ENCODE measurements at regions not wholly inside any gene's neighbourhood (a gene's known extent, or its start where the extent isn't known, plus 50 kb on each side); places are given as distances from the start of the nearest gene placed in this dataset.

DNA sequence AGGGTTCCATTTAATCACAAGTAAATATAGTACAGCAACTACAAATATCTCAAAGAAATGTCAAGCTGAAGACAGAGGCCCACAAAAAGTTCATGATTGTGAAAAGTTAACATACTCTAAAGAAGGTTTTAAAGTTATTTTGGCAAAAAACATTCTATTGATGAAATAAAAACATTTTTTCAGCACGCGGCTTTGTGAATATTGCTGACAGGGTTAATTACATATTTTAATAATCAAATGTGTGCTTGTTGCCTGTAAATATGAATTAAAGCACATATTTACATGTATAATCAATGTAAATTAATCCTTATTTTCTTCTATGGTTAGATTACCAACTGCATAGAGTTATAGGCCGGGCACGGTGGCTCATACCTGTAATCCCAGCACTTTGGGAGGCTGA, 328.1 kb downstream of the MZT1 start:
- Histone ChIP-seq H3K27ac (ENCODE audit: low read length) (no peak overlapping the region), H3K27me3 (ENCODE audit: insufficient read depth, low read length) (peaks cover 5% of the 10 kb centered on the region; the same call in 1 of the 2 replicates), H3K9me3 (ENCODE audit: insufficient read depth, low read depth, low read length) (no peaks in the 10 kb centered on the region), H3K4me1 (ENCODE audit: insufficient read depth, low read length) (peaks cover 3% of the 10 kb centered on the region; the same call in 1 of the 2 replicates), H3K4me3 (ENCODE audit: low read length) (no peak overlapping the region), H3K36me3 (ENCODE audit: insufficient read depth, low read depth, low read length) (no peaks in the 10 kb centered on the region), H3K9ac (ENCODE audit: low read depth, low read length) (no peak overlapping the region)

DNA sequence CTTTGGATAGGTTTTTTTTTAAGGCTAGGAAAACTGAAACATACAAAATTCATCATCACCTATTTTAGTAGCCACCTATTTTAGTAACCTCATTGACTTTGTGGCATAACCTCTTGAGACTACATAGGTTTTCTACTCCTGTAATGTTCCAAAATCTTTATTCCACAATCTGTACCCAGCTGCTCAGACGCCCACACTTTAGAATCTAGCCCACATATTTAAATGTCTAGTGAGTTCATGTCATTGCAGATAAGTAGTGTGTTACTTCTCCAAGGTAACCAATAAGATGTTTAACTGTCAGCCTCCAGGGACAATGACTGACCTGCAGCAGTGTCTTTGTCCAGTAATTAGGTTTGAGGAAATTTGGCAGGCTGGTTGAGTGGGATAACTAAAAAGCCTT, 330.2 kb downstream of the MZT1 start:
- no peak overlapping the region for H3K27ac ChIP-seq (ENCODE audit: low read length)
- no peak overlapping the region for H3K4me3 ChIP-seq (ENCODE audit: low read length)
- H3K9ac ChIP-seq (ENCODE audit: low read depth, low read length): no peak overlapping the region
- H3K9me3 ChIP-seq (ENCODE audit: insufficient read depth, low read depth, low read length): no peaks in the 10 kb centered on the region
- peaks cover 5% of the 10 kb centered on the region; the same call in 1 of the 2 replicates for H3K27me3 ChIP-seq (ENCODE audit: insufficient read depth, low read length)
- H3K36me3 ChIP-seq (ENCODE audit: insufficient read depth, low read depth, low read length): no peaks in the 10 kb centered on the region
- peaks cover 3% of the 10 kb centered on the region; the same call in 1 of the 2 replicates for H3K4me1 ChIP-seq (ENCODE audit: insufficient read depth, low read length)

DNA sequence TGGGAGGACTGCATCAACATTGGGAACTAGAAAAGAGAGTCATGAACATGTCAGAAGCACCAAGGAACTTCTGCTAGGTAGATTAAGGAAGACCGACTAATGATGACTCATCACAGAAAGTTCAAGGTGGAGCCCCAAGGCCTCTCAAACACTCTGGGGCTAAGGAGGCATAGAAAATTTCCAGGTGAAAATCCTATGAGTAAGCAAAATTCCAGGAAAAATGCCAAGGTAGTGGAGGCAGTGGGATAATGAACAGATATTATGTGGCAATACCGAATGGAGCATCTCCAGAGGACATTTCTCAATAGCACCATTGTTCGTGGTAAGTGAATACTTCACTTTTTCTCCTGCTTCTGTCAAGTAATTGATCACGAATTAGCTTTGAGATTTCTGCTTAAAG, 336.5 kb downstream of the MZT1 start:
- Histone ChIP-seq H3K27ac (ENCODE audit: low read length) (no peak overlapping the region), H3K27me3 (ENCODE audit: insufficient read depth, low read length) (no peaks in the 10 kb centered on the region), H3K4me3 (ENCODE audit: low read length) (no peak overlapping the region), H3K9me3 (ENCODE audit: insufficient read depth, low read depth, low read length) (no peaks in the 10 kb centered on the region), H3K36me3 (ENCODE audit: insufficient read depth, low read depth, low read length) (no peaks in the 10 kb centered on the region), H3K9ac (ENCODE audit: low read depth, low read length) (no peak overlapping the region), H3K4me1 (ENCODE audit: insufficient read depth, low read length) (no peaks in the 10 kb centered on the region)

DNA sequence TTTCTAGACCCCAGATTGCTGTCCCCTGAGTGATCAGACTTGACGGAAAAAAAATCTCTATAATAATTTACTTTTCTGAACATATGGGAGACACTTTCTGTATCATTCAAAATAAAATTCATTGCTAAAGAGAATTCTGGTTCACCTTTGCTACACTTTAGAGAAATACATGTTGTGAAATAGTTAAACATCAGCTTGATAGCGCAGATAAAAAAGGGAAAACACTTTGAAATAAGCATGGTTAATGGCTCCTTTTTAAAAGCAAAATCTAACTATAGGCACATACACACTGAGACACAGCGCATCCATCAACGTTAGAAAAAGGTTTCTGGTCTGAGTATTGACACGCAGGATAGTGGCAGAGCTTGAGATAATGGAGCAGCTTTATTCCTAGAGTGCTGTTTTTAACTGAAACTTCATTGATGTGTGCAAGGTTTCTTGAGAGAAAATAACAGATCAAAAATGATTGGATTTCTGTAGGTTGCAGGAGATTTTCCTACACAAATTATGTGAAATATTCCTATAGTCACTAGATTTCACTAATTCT, 341.2 kb downstream of the MZT1 start:
- H3K27me3 ChIP-seq (ENCODE audit: insufficient read depth, low read length): no peaks in the 10 kb centered on the region
- no peak overlapping the region for H3K27ac ChIP-seq (ENCODE audit: low read length)
- no peak overlapping the region for H3K9ac ChIP-seq (ENCODE audit: low read depth, low read length)
- no peaks in the 10 kb centered on the region for H3K36me3 ChIP-seq (ENCODE audit: insufficient read depth, low read depth, low read length)
- no peaks in the 10 kb centered on the region for H3K9me3 ChIP-seq (ENCODE audit: insufficient read depth, low read depth, low read length)
- H3K4me3 ChIP-seq (ENCODE audit: low read length): no peak overlapping the region
- no peaks in the 10 kb centered on the region for H3K4me1 ChIP-seq (ENCODE audit: insufficient read depth, low read length)

DNA sequence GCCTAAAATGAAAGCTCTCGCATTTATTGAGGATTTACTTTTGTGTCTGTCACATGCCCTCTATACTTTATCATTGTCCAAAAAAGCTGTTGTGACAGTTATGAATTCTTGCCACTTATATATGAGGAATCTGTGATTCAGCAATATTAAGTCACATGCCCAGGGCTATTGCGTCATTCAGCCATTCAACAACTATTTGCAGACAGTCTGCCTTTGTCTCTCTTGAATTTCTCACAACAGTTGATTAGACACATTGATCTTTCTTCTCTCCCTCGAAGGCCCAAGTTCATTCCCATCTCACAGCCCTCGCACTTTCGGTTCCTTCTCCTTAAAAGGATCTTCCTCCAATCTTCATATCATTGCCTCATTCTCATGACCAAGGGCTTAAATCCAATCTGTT, 342.6 kb downstream of the MZT1 start:
- Histone ChIP-seq H3K4me3 (ENCODE audit: low read length) (no peak overlapping the region), H3K9ac (ENCODE audit: low read depth, low read length) (no peak overlapping the region), H3K27me3 (ENCODE audit: insufficient read depth, low read length) (no peaks in the 10 kb centered on the region), H3K9me3 (ENCODE audit: insufficient read depth, low read depth, low read length) (no peaks in the 10 kb centered on the region), H3K27ac (ENCODE audit: low read length) (no peak overlapping the region), H3K4me1 (ENCODE audit: insufficient read depth, low read length) (no peaks in the 10 kb centered on the region), H3K36me3 (ENCODE audit: insufficient read depth, low read depth, low read length) (no peaks in the 10 kb centered on the region)

DNA sequence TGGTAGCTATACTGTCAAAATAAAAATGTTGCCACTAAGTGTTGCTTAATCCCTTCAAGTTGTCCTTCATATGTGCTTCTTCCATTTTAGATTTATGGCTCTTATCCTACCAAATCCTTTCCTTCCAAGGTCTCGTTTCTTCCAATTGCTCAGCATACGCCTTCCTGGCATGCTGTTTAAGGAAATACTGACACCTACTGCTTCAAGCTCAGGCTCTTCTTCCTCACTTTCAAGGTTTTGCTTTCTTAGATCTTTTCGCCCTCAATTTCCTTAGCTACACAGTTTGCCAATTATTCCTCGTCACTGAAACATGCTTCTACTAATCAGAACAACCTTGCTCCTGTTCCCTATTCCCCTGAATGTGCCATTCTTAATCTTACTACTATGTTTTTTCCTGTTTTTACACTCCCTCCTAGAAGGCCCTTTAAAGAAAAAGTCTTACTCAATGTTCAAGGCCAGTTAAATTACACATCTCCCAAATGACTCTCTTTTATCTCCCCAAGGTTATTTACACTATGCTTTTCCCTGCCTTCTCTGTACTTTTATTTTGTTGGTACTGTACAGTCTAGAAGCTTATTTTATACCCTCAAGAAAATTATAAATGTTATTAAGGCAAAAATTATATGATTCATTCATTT, 343.1 kb downstream of the MZT1 start:
- no peaks in the 10 kb centered on the region for H3K36me3 ChIP-seq (ENCODE audit: insufficient read depth, low read depth, low read length)

DNA sequence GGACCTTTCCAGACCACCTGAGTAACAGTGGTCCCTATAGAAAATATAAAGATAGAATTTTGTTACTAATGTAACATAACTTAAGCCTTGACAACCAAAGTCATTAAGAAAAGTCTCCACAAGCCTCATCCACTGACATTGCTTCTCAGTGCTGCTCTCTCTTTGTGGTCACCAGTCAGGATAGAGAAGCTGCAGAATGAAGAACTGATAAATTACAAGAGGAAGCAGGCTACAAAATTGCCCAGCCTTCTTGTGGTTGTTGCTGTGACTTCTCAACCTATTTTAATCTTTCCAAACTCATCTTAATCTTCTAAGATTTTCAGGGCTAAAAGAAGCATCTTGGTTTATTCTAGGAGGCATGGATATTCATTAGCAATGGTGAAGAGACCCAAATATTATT, 343.8 kb downstream of the MZT1 start:
- Histone ChIP-seq H3K4me1 (ENCODE audit: insufficient read depth, low read length) (no peaks in the 10 kb centered on the region), H3K36me3 (ENCODE audit: insufficient read depth, low read depth, low read length) (no peaks in the 10 kb centered on the region), H3K4me3 (ENCODE audit: low read length) (no peak overlapping the region), H3K27ac (ENCODE audit: low read length) (no peak overlapping the region), H3K9me3 (ENCODE audit: insufficient read depth, low read depth, low read length) (no peaks in the 10 kb centered on the region), H3K9ac (ENCODE audit: low read depth, low read length) (no peak overlapping the region), H3K27me3 (ENCODE audit: insufficient read depth, low read length) (no peaks in the 10 kb centered on the region)

More for the DNA sequence above, 343.1 kb downstream of the MZT1 start:
- no peak overlapping the region for H3K4me3 ChIP-seq (ENCODE audit: low read length)
- H3K4me1 ChIP-seq (ENCODE audit: insufficient read depth, low read length): no peaks in the 10 kb centered on the region
- H3K27ac ChIP-seq (ENCODE audit: low read length): no peak overlapping the region
- no peaks in the 10 kb centered on the region for H3K27me3 ChIP-seq (ENCODE audit: insufficient read depth, low read length)
- no peak overlapping the region for H3K9ac ChIP-seq (ENCODE audit: low read depth, low read length)
- H3K9me3 ChIP-seq (ENCODE audit: insufficient read depth, low read depth, low read length): no peaks in the 10 kb centered on the region

DNA sequence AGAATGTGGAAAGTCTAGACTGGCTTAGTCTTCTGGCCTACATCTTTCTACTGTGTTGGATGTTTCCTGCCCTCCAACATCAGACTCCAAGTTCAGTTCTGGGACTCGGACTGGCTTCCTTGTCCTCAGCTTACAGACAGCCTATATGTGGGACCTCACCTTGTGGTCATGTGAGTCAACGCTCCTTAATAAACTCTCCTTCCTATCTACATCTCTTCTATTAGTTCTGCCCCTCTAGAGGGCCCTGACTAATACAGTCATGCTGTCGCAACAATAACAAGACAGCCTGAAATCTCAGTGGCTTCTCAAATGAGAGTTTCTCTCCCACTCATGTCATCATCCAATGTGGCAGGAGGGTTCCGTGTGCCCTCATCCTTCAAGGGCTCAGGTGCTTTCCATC, 347.8 kb downstream of the MZT1 start:
- Histone ChIP-seq H3K9me3 (ENCODE audit: insufficient read depth, low read depth, low read length) (no peaks in the 10 kb centered on the region), H3K36me3 (ENCODE audit: insufficient read depth, low read depth, low read length) (no peaks in the 10 kb centered on the region), H3K27me3 (ENCODE audit: insufficient read depth, low read length) (no peaks in the 10 kb centered on the region), H3K4me1 (ENCODE audit: insufficient read depth, low read length) (no peaks in the 10 kb centered on the region), H3K27ac (ENCODE audit: low read length) (no peak overlapping the region), H3K9ac (ENCODE audit: low read depth, low read length) (no peak overlapping the region), H3K4me3 (ENCODE audit: low read length) (no peak overlapping the region)

DNA sequence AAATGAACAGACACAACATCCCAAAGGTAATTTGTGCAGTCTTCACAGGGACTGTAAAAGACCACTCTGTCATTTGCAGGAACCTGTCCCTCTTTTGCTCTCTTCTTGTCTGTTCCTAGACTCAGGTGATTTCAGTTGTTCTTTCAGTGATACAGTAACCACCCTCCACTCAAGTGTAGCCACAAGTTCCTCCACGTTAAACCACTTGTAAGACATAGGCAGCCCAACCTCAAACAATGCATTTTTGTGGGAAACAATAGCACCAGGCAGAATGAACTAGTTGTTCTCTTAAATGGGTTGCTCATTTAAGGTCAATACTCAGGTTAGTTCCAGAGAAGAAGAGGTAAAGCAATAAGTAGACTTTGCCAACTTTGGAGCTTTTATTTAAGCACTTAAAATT, 359.4 kb downstream of the MZT1 start:
- no peak overlapping the region for H3K27ac ChIP-seq (ENCODE audit: low read length)
- no peak overlapping the region for H3K4me3 ChIP-seq (ENCODE audit: low read length)
- no peaks in the 10 kb centered on the region for H3K9me3 ChIP-seq (ENCODE audit: insufficient read depth, low read depth, low read length)
- H3K36me3 ChIP-seq (ENCODE audit: insufficient read depth, low read depth, low read length): no peaks in the 10 kb centered on the region
- H3K4me1 ChIP-seq (ENCODE audit: insufficient read depth, low read length): no peaks in the 10 kb centered on the region
- no peaks in the 10 kb centered on the region for H3K27me3 ChIP-seq (ENCODE audit: insufficient read depth, low read length)
- H3K9ac ChIP-seq (ENCODE audit: low read depth, low read length): no peak overlapping the region

DNA sequence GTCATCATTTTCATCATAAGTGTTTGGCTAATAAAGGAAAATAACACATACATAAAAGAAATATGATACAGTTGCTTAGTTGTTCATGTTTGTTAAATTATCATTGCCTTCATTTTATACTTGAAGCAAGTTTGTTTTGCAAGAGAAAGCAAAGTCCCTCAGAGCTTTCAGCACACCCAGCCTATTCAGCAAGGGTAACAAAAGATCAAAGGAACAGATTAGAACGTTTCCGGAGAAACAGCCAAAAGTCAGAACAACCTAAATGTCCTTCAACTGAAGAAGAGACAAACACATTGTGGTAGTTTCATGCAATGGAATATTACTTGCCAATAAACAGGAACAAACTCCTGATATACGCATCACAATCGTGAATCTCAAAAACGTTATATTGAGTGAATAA, 380.7 kb downstream of the MZT1 start:
- Histone ChIP-seq H3K4me3 (ENCODE audit: low read length) (no peak overlapping the region), H3K27ac (ENCODE audit: low read length) (no peak overlapping the region), H3K27me3 (ENCODE audit: insufficient read depth, low read length) (no peaks in the 10 kb centered on the region), H3K9ac (ENCODE audit: low read depth, low read length) (no peak overlapping the region), H3K36me3 (ENCODE audit: insufficient read depth, low read depth, low read length) (no peaks in the 10 kb centered on the region), H3K4me1 (ENCODE audit: insufficient read depth, low read length) (no peaks in the 10 kb centered on the region), H3K9me3 (ENCODE audit: insufficient read depth, low read depth, low read length) (no peaks in the 10 kb centered on the region)

DNA sequence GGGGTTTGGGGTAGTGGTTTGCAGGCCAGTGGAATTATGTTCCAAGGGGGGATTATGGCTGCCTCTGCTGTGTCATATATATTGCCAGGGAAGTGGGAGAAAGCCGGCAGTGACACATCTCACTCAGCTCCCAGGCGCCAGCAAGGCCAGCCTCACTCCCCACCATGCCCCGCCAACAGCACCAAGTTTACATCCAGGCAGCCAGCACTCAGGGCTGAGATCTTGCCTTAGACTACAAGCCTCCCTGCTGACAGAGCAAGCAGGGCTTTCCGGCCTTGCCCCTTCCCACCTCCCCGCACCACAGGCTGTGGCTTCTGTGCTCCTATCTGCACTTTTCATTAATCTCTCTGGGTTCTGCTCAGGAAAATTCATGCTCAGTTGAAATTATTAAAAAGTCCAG, 385.1 kb downstream of the MZT1 start:
- Histone ChIP-seq H3K4me1 (ENCODE audit: insufficient read depth, low read length) (no peaks in the 10 kb centered on the region), H3K9ac (ENCODE audit: low read depth, low read length) (no peak overlapping the region), H3K27ac (ENCODE audit: low read length) (no peak overlapping the region), H3K4me3 (ENCODE audit: low read length) (no peak overlapping the region), H3K27me3 (ENCODE audit: insufficient read depth, low read length) (no peaks in the 10 kb centered on the region), H3K9me3 (ENCODE audit: insufficient read depth, low read depth, low read length) (no peaks in the 10 kb centered on the region), H3K36me3 (ENCODE audit: insufficient read depth, low read depth, low read length) (no peaks in the 10 kb centered on the region)

DNA sequence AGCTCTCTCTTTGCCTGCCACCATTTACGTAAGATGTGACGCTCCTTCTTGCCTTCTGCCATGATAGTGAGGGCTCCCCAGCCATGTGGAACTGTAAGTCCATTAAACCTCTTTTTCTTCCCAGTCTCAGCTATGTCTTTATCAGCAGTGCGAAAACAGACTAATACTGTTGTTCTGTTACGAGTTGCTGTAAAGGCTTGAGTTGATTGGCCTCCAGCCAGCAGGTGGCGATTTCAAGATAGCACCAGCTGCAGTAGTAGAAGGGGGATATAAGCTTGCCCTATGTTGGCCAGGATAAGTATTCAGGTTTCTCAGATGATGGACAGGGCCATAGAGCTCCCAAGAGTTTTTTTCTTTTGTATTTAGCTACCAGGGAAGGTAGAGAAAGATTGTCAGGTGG, 385.5 kb downstream of the MZT1 start:
- Histone ChIP-seq H3K36me3 (ENCODE audit: insufficient read depth, low read depth, low read length) (no peaks in the 10 kb centered on the region), H3K9me3 (ENCODE audit: insufficient read depth, low read depth, low read length) (no peaks in the 10 kb centered on the region), H3K27me3 (ENCODE audit: insufficient read depth, low read length) (no peaks in the 10 kb centered on the region), H3K9ac (ENCODE audit: low read depth, low read length) (no peak overlapping the region), H3K27ac (ENCODE audit: low read length) (no peak overlapping the region), H3K4me3 (ENCODE audit: low read length) (no peak overlapping the region), H3K4me1 (ENCODE audit: insufficient read depth, low read length) (no peaks in the 10 kb centered on the region)
